GM21737 (cell line): ENCODE measurements at regions not wholly inside any gene's neighbourhood (a gene's known extent, or its start where the extent isn't known, plus 50 kb on each side); places are given as distances from the start of the nearest gene placed in this dataset.

ENCODE experiments used
- ATAC-seq: cut with Tn5 transposase; IDR thresholded peaks from one replicate; pipeline ENCODE4 v1.9.1; 2021; ENCODE audit warnings: mild to moderate bottlenecking, moderate library complexity; ENCODE audit not compliant: unreplicated experiment

- no peak for ATAC-seq
Measured at GRCh38 chr17:69936996-69937395, 138.0 kb upstream of the KCNJ16 start.

- ATAC-seq: no peak
Measured at GRCh38 chr17:69943058-69943457, 132.0 kb upstream of the KCNJ16 start.

GRCh38 chr17:69944406-69944805 is 130.6 kb upstream of the KCNJ16 start:
- no peak for ATAC-seq

- ATAC-seq: no peak
Measured at GRCh38 chr17:69945698-69946185, 129.3 kb upstream of the KCNJ16 start.

GRCh38 chr17:69947027-69947759 is 127.8 kb upstream of the KCNJ16 start:
- no peak for ATAC-seq

- ATAC-seq: no peak
Measured at GRCh38 chr17:69948406-69948805, 126.6 kb upstream of the KCNJ16 start.

- no peak for ATAC-seq
Measured at GRCh38 chr17:69949496-69949895, 125.5 kb upstream of the KCNJ16 start.

GRCh38 chr17:69949973-69950695 is 124.9 kb upstream of the KCNJ16 start:
- ATAC-seq: no peak

- ATAC-seq: no peak
Measured at GRCh38 chr17:69950701-69951418, 124.2 kb upstream of the KCNJ16 start.

- no peak for ATAC-seq
Measured at GRCh38 chr17:69954241-69954925, 120.6 kb upstream of the KCNJ16 start.

GRCh38 chr17:69958063-69958462 is 117.0 kb upstream of the KCNJ16 start:
- no peak for ATAC-seq

- ATAC-seq: no peak
Measured at GRCh38 chr17:69959283-69959682, 115.7 kb upstream of the KCNJ16 start.

GRCh38 chr17:69960755-69961154 is 114.3 kb upstream of the KCNJ16 start:
- no peak for ATAC-seq

- ATAC-seq: no peak
Measured at GRCh38 chr17:69961501-69962145, 113.4 kb upstream of the KCNJ16 start.

GRCh38 chr17:69962436-69962995 is 112.5 kb upstream of the KCNJ16 start:
- ATAC-seq: no peak

- ATAC-seq: no peak
Measured at GRCh38 chr17:69967910-69968411, 107.1 kb upstream of the KCNJ16 start.

- no peak for ATAC-seq
Measured at GRCh38 chr17:69969897-69970296, 105.1 kb upstream of the KCNJ16 start.

GRCh38 chr17:69972251-69972650 is 102.8 kb upstream of the KCNJ16 start:
- ATAC-seq: no peak

- no peak for ATAC-seq
Measured at GRCh38 chr17:69975808-69976207, 99.2 kb upstream of the KCNJ16 start.

GRCh38 chr17:69978056-69978646 is 96.9 kb upstream of the KCNJ16 start:
- no peak for ATAC-seq
